ENCODE measurements at regions not wholly inside any gene's neighbourhood (a gene's known extent, or its start where the extent isn't known, plus 50 kb on each side); places are given as distances from the start of the nearest gene placed in this dataset.

DNA sequence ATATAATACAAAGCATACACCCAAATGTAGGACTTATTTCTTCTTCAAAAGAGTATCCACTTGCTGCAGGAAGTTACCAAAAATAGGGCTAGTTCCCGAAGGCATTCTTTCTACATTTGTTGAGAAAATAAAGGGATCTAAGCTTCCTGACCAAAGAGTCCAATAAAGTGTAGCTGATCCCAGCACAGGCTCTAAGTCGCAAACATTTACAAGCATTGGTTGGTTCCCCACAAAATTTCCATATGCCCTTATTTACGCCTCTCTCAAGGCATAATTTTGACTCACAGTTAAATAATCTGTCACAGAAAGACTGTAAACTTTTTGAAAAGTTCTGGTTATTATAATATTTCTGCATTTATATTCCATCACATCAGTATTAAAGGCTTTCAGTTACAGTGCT is 1520.1 kb upstream of the ZEB2 start:
- H3K4me3 ChIP-seq (ENCODE audit: low read length): no peak overlapping the region
- ChIA-PET POLR2A (no interaction called here), CTCF (no interaction called here)
- H3K27me3 ChIP-seq (ENCODE audit: control insufficient read depth in 1 of 2, insufficient read depth in 2 of 2, low read length in 2 of 2): no peaks in the 10 kb centered on the region
- Mint-ChIP-seq H3K4me1 (ENCODE audit: low read depth) (no peaks in the 10 kb centered on the region), H3K9me3 (no peaks in the 10 kb centered on the region), H3K36me3 (ENCODE audit: low read depth) (no peaks in the 10 kb centered on the region), H3K27me3 (no peaks in the 10 kb centered on the region), H3K4me3 (no peak overlapping the region), H3K27ac (no peak overlapping the region)
- no peak overlapping the region for H3K27ac ChIP-seq (ENCODE audit: low read depth in 1 of 2, low read length in 2 of 2)
- TF ChIP-seq CTCF (IDR thresholded peaks at IDR 0.05): no peak
- ATAC-seq (ENCODE audit: poor library complexity): no peak
- intact Hi-C loops (cut with DNase I, micrococcal nuclease): no loop called here
- H3K36me3 ChIP-seq (ENCODE audit: insufficient read depth, low read length): no peaks in the 10 kb centered on the region
- DNase-seq: no peak
- H3K4me1 ChIP-seq (ENCODE audit: insufficient read depth, low read length): no peaks in the 10 kb centered on the region
- peaks cover 0 to 6% of the 10 kb centered on the region in 2 experiments for H3K9me3 ChIP-seq (ENCODE audit: control insufficient read depth in 1 of 2, insufficient read depth in 1 of 2, low read length in 2 of 2)

GRCh38 chr2:146038014-146038413 is 1518.1 kb upstream of the ZEB2 start:
- Histone ChIP-seq H3K27me3 (ENCODE audit: control insufficient read depth in 1 of 2, insufficient read depth in 2 of 2, low read length in 2 of 2) (no peaks in the 10 kb centered on the region), H3K4me3 (ENCODE audit: low read length) (no peak overlapping the region), H3K27ac (ENCODE audit: low read depth in 1 of 2, low read length in 2 of 2) (no peak overlapping the region), H3K4me1 (ENCODE audit: insufficient read depth, low read length) (no peaks in the 10 kb centered on the region), H3K9me3 (ENCODE audit: control insufficient read depth in 1 of 2, insufficient read depth in 1 of 2, low read length in 2 of 2) (no peaks in the 10 kb centered on the region), H3K36me3 (ENCODE audit: insufficient read depth, low read length) (no peaks in the 10 kb centered on the region)
- no peaks in the 10 kb centered on the region for H3K9me3 Mint-ChIP-seq
- ChIA-PET CTCF (no interaction called here), POLR2A (no interaction called here)
- H3K27me3 Mint-ChIP-seq: no peaks in the 10 kb centered on the region
- H3K4me1 Mint-ChIP-seq (ENCODE audit: low read depth): no peaks in the 10 kb centered on the region
- no peak overlapping the region for H3K27ac Mint-ChIP-seq
- no peak for DNase-seq
- no peaks in the 10 kb centered on the region for H3K36me3 Mint-ChIP-seq (ENCODE audit: low read depth)
- H3K4me3 Mint-ChIP-seq: no peak overlapping the region
- TF ChIP-seq CTCF (IDR thresholded peaks at IDR 0.05): no peak
- intact Hi-C loops (cut with DNase I, micrococcal nuclease): no loop called here
- ATAC-seq (ENCODE audit: poor library complexity): no peak

- H3K4me1 Mint-ChIP-seq (ENCODE audit: low read depth): no peaks in the 10 kb centered on the region
- no peaks in the 10 kb centered on the region for H3K36me3 ChIP-seq (ENCODE audit: insufficient read depth, low read length)
- no peak for TF ChIP-seq CTCF (IDR thresholded peaks at IDR 0.05)
- H3K9me3 Mint-ChIP-seq: no peaks in the 10 kb centered on the region
- no peak for DNase-seq
- POLR2A ChIA-PET: no interaction called here
- H3K36me3 Mint-ChIP-seq (ENCODE audit: low read depth): no peaks in the 10 kb centered on the region
- ATAC-seq (ENCODE audit: poor library complexity): no peak
- H3K27me3 Mint-ChIP-seq: no peaks in the 10 kb centered on the region
- intact Hi-C loops (cut with DNase I, micrococcal nuclease): no loop called here
- no peaks in the 10 kb centered on the region for H3K9me3 ChIP-seq (ENCODE audit: control insufficient read depth in 1 of 2, insufficient read depth in 1 of 2, low read length in 2 of 2)
- CTCF ChIA-PET: interaction anchor here (0.7 kb wide), 1 partner anchor 234 kb away, joined by 3 read pairs; no protein-coding TSS in a partner anchor
- H3K4me3 Mint-ChIP-seq: no peak overlapping the region
- H3K27ac Mint-ChIP-seq: no peak overlapping the region
- H3K4me3 ChIP-seq (ENCODE audit: low read length): no peak overlapping the region
- H3K27ac ChIP-seq (ENCODE audit: low read depth in 1 of 2, low read length in 2 of 2): no peak overlapping the region
- no peaks in the 10 kb centered on the region for H3K4me1 ChIP-seq (ENCODE audit: insufficient read depth, low read length)
- no peaks in the 10 kb centered on the region for H3K27me3 ChIP-seq (ENCODE audit: control insufficient read depth in 1 of 2, insufficient read depth in 2 of 2, low read length in 2 of 2)
Observed at GRCh38 chr2:146037334-146037870, 1517.5 kb upstream of the ZEB2 start.
